ENCODE measurements at regions not wholly inside any gene's neighbourhood (a gene's known extent, or its start where the extent isn't known, plus 50 kb on each side); places are given as distances from the start of the nearest gene placed in this dataset.

GRCh38 chr11:69418576-69419296 is 62.7 kb upstream of the LINC01488 start:
- H3K27me3 Mint-ChIP-seq = no peaks in the 10 kb centered on the region
- no peaks in the 10 kb centered on the region for H3K36me3 Mint-ChIP-seq
- H3K4me3 Mint-ChIP-seq = no peak overlapping the region
- no peaks in the 10 kb centered on the region for H3K4me1 Mint-ChIP-seq
- H3K27ac Mint-ChIP-seq = no peak overlapping the region
- H3K9me3 Mint-ChIP-seq = peaks cover 2% of the 10 kb centered on the region
- DNase-seq = no peak

GRCh38 chr11:69419662-69420395 is 61.6 kb upstream of the LINC01488 start:
- H3K4me1 Mint-ChIP-seq = no peaks in the 10 kb centered on the region
- H3K4me3 Mint-ChIP-seq = no peak overlapping the region
- H3K9me3 Mint-ChIP-seq = peaks cover 3% of the 10 kb centered on the region
- H3K27ac Mint-ChIP-seq = no peak overlapping the region
- peaks cover 2% of the 10 kb centered on the region for H3K36me3 Mint-ChIP-seq
- peaks cover 5% of the 10 kb centered on the region for H3K27me3 Mint-ChIP-seq
- no peak for DNase-seq

- Mint-ChIP-seq H3K27me3 (peaks cover 17% of the 10 kb centered on the region), H3K27ac (no peak overlapping the region), H3K4me1 (peaks cover 13% of the 10 kb centered on the region), H3K9me3 (peaks cover 9% of the 10 kb centered on the region), H3K36me3 (peaks cover 3% of the 10 kb centered on the region), H3K4me3 (no peak overlapping the region)
- no peak for DNase-seq
Observed at GRCh38 chr11:69422645-69423044, 58.8 kb upstream of the LINC01488 start.

GRCh38 chr11:69423181-69423580 is 58.3 kb upstream of the LINC01488 start:
- Mint-ChIP-seq H3K9me3 (peaks cover 9% of the 10 kb centered on the region), H3K27ac (no peak overlapping the region), H3K4me3 (no peak overlapping the region), H3K36me3 (peaks cover 3% of the 10 kb centered on the region), H3K4me1 (peaks cover 13% of the 10 kb centered on the region), H3K27me3 (peaks cover 20% of the 10 kb centered on the region)
- no peak for DNase-seq

GRCh38 chr11:69423611-69424385 is 57.7 kb upstream of the LINC01488 start:
- Mint-ChIP-seq H3K36me3 (peaks cover 3% of the 10 kb centered on the region), H3K4me1 (peaks cover 13% of the 10 kb centered on the region), H3K27me3 (peaks cover 22% of the 10 kb centered on the region)

GRCh38 chr11:69424748-69425147 is 56.7 kb upstream of the LINC01488 start:
- Mint-ChIP-seq H3K36me3 (peaks cover 3% of the 10 kb centered on the region), H3K4me1 (peaks cover 13% of the 10 kb centered on the region), H3K27ac (no peak overlapping the region)

More at GRCh38 chr11:69423611-69424385, 57.7 kb upstream of the LINC01488 start:
- Mint-ChIP-seq H3K4me3 (no peak overlapping the region), H3K9me3 (peaks cover 9% of the 10 kb centered on the region), H3K27ac (no peak overlapping the region)
- DNase-seq = no peak

GRCh38 chr11:69425444-69425843 is 56.0 kb upstream of the LINC01488 start:
- H3K27me3 Mint-ChIP-seq = peaks cover 31% of the 10 kb centered on the region
- no peak overlapping the region for H3K27ac Mint-ChIP-seq
- peaks cover 13% of the 10 kb centered on the region for H3K4me1 Mint-ChIP-seq
- H3K36me3 Mint-ChIP-seq = peaks cover 3% of the 10 kb centered on the region
- H3K4me3 Mint-ChIP-seq = no peak overlapping the region
- H3K9me3 Mint-ChIP-seq = peaks cover 9% of the 10 kb centered on the region
- DNase-seq = no peak

More at GRCh38 chr11:69424748-69425147, 56.7 kb upstream of the LINC01488 start:
- H3K4me3 Mint-ChIP-seq = no peak overlapping the region
- H3K27me3 Mint-ChIP-seq = peaks cover 29% of the 10 kb centered on the region
- no peak for DNase-seq
- H3K9me3 Mint-ChIP-seq = peaks cover 9% of the 10 kb centered on the region

GRCh38 chr11:69425895-69426544 is 55.4 kb upstream of the LINC01488 start:
- Mint-ChIP-seq H3K27me3 (peaks cover 33% of the 10 kb centered on the region), H3K27ac (no peak overlapping the region), H3K4me1 (peaks cover 13% of the 10 kb centered on the region), H3K36me3 (peaks cover 3% of the 10 kb centered on the region), H3K4me3 (no peak overlapping the region), H3K9me3 (peaks cover 9% of the 10 kb centered on the region)
- peak; percentile 44 for DNase-seq

- Mint-ChIP-seq H3K36me3 (peaks cover 3% of the 10 kb centered on the region), H3K4me1 (peaks cover 13% of the 10 kb centered on the region), H3K4me3 (no peak overlapping the region), H3K27me3 (peaks cover 38% of the 10 kb centered on the region), H3K27ac (no peak overlapping the region), H3K9me3 (peaks cover 9% of the 10 kb centered on the region)
- DNase-seq = no peak
Observed at GRCh38 chr11:69427337-69427736, 54.1 kb upstream of the LINC01488 start.

GRCh38 chr11:69427906-69428880 is 53.3 kb upstream of the LINC01488 start:
- Mint-ChIP-seq H3K27me3 (peaks cover 40% of the 10 kb centered on the region), H3K4me1 (peaks cover 13% of the 10 kb centered on the region), H3K9me3 (peaks cover 9% of the 10 kb centered on the region), H3K27ac (no peak overlapping the region), H3K4me3 (no peak overlapping the region), H3K36me3 (peaks cover 3% of the 10 kb centered on the region)
- DNase-seq = no peak

GRCh38 chr11:69429716-69430491 is 51.6 kb upstream of the LINC01488 start:
- Mint-ChIP-seq H3K27ac (no peak overlapping the region), H3K9me3 (peaks cover 5% of the 10 kb centered on the region), H3K4me1 (peaks cover 13% of the 10 kb centered on the region), H3K27me3 (peaks cover 41% of the 10 kb centered on the region), H3K4me3 (no peak overlapping the region), H3K36me3 (no peaks in the 10 kb centered on the region)
- no peak for DNase-seq

- H3K36me3 Mint-ChIP-seq = no peaks in the 10 kb centered on the region
- DNase-seq = no peak
- H3K4me1 Mint-ChIP-seq = peaks cover 9% of the 10 kb centered on the region
- H3K27me3 Mint-ChIP-seq = peaks cover 37% of the 10 kb centered on the region
- H3K27ac Mint-ChIP-seq = no peak overlapping the region
- H3K9me3 Mint-ChIP-seq = no peaks in the 10 kb centered on the region
- no peak overlapping the region for H3K4me3 Mint-ChIP-seq
Observed at GRCh38 chr11:69430566-69430965, 50.9 kb upstream of the LINC01488 start.

- Mint-ChIP-seq H3K27ac (no peak overlapping the region), H3K4me3 (no peak overlapping the region), H3K4me1 (peaks cover 3% of the 10 kb centered on the region), H3K9me3 (no peaks in the 10 kb centered on the region), H3K36me3 (no peaks in the 10 kb centered on the region), H3K27me3 (peaks cover 32% of the 10 kb centered on the region)
- no peak for DNase-seq
Observed at GRCh38 chr11:69431136-69431535, 50.3 kb upstream of the LINC01488 start.

Data from activated naive CD8-positive, alpha-beta T cell treated with anti-CD3 and anti-CD28 coated beads for 36 hours (primary cell).